ENCODE measurements at regions not wholly inside any gene's neighbourhood (a gene's known extent, or its start where the extent isn't known, plus 50 kb on each side); places are given as distances from the start of the nearest gene placed in this dataset.
"Not testable (repeated sequence)": the region's sequence is repeated elsewhere in the genome, so short reads cannot be mapped to it uniquely, and the experiment has no call there.

GRCh38 chr6:141491684-141492083, 641.0 kb upstream of the GJE1 start:
- DNase-seq: no peak

DNA sequence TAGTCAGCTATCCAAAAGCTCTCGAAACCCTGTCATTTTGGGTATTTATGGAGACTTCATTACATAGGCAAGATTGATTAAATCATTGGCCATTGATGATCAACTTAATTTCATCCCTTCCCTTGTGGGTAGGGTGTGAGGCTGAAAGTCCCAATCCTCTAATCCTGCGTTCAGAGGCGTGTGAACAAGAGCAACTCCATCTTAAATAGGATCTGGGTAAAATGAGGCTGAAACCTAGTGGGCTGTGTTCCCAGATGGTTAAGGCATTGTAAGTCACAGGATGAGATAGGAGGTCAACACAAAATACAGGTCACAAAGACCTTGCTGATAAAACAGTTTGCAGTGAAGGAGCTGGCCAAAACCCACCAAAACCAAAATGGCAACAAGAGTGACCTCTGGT, 641.7 kb upstream of the GJE1 start:
- DNase-seq: no peak

DNA sequence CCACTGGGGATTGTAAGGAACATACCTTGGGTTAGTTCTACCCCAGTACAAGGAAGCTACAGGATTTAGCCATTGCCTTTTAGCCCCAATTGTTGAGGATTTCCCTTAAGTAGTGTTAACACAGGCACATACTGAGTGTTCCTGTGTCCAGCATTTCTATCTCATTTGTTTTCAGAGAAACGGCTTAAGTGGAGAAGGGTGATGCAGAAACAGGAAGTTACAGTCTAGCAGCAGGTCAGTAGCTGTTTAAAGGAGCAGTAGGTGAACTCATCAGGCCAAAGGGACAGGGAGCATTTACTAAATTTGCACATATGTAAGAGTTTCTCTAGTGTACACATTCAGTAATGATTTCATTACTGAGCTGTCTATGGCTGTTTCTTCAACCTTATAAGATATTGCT, 644.2 kb upstream of the GJE1 start:
- DNase-seq: peak; percentile 35

- no peak for DNase-seq
These were observed 645.8 kb upstream of the GJE1 start for GRCh38 chr6:141486942-141487341.

DNA sequence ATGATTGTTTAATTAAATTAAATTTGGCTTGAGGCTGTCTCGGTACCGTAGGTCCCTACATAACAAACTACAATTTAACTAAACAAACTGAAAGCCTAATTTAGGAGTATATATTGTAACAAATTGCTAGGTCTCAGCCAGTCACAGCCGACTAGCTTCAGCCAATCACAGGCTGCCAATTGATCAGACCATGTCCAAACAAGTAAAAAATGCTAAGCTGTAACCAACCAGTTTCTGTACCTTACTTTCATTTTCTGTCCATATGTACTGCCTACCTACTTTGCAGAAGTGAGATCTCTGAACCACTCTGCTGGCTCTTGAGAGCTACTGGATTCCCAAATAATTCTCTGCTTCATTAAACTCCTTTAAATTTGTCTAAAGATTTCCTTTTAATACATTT, 648.0 kb upstream of the GJE1 start:
- DNase-seq: peak; percentile 55

DNA sequence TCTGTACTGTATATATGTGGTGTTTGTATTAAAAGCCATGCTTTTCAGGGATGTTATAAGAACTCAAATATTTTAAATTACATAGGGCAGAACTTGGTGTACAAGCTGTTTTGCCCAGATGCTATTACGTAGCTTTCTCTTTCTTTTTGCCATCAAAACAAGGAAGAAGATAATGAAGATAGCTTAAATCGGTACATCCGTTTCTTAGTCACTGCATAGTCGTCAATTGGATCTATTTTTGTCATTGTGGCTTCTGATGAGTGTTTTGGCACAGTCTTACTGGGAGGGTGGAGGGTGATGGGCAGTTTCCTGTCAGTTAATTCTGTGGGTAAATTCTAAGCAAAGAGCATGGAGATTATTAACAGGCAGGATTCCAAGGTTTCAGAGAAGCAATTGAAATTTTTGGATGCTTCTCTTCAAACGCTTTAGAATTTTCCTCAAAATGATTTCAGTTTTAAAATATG, 649.1 kb upstream of the GJE1 start:
- DNase-seq: peak; percentile 78

GRCh38 chr6:141482796-141483597, 649.7 kb upstream of the GJE1 start:
- no peak for DNase-seq

- DNase-seq: no peak
These were observed 657.5 kb upstream of the GJE1 start for GRCh38 chr6:141475259-141475658.

- DNase-seq: no peak
These were observed 660.4 kb upstream of the GJE1 start for GRCh38 chr6:141472162-141472928.

GRCh38 chr6:141470810-141471209, 661.9 kb upstream of the GJE1 start:
- DNase-seq: no peak

GRCh38 chr6:141467881-141468280, 664.8 kb upstream of the GJE1 start:
- no peak for DNase-seq

- no peak for DNase-seq
These were observed 665.7 kb upstream of the GJE1 start for GRCh38 chr6:141467041-141467440.

DNA sequence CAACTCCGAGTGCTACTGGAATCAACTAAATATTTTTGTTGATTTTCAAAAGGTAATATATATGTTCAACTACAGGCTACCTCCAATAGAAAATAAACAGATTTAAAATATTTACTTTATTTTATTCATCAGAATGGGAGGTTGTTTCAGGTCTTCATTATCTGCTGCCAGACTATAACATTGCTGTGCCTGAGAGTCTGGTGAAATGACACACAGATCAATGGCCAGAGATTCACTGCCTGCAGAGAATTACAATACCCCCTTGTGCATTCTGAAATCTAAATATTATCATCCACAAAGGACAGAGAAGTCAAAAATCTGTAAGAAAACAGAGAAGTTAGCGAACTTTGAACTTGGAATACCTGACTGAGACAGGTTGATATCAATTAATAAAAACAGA, 667.8 kb upstream of the GJE1 start:
- no peak for DNase-seq

DNA sequence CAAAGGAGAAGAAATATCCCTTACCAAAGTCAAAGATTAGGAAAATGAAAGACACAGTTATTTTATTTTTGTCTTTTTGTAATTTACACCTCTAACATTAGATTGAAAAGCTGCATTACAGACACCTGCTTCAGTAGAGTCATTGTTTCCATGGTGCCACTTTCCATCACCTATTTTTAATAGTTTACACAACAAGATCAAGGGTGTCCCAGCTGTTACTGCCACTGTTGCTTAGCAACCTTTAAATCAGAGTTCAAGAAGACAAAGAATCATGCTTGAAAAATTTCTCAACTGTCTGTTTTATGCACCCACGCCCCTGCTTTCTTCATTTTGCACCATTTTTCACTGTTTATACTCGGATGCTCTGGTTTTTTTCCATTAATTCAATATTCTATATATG, 668.2 kb upstream of the GJE1 start:
- DNase-seq: no peak

DNA sequence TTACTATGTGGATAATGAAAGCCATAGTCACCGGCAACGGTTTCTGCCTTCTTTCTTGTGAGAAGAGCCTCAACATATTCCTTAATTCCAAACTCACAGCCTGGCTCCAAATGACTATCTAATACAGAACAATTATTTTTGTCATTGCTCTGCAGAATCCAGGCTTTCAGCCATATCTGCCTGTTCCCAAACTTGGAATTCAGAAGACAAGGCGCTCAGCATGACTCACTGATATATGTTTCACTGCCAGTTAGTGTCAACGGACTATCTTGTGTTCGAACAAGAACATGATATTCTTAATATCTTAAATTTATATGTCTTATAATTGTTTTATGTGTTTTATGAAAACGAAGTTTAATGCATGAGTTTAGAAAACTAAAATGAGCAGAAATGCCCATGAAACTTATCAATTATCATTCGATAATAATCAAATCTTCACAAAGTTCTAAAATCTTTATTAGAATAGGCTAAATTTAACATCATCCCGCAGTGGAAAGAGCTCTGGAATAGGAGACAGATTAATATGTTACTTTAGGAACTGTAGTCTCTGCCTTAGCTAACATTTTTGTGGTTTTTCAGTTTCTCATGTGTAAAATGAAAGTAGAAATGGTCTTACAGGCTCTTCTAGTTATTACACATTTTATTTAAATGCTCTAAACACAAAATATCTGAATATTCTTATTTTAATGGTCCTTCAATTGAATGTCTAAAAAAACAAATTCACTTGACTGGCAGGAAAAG, 669.3 kb upstream of the GJE1 start:
- DNase-seq: no peak

DNA sequence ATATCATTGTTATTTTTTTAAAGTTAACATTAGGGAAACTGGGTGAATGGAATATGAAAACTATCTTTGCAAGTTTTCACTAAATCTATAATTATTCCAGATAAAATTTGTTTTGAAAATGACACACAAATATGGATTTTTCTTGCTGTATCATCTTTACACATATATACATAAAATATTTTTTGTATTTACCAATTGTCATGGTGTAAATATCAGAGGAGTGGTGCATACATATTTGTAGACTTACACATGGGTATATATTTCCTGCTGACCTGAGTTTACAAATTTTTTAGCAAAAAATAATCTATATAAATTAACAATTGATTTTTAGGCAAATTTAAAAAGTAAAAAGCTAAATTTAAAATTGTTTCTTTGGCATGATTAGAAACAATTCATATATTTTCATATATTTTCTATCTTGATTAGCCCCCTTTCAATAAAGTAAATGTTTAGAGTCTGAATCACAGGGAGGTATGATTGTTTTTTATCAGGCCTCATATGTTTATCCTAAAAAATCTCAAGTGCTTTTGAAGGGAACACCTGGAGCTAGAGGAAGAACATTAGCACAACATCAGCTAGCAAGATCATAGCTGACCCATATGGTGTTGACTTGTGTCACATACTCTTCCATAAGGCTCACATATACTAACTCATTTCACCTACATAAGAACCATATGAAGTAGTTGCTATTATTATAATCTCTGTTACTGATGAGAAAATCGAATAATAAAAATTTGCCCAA, 671.8 kb upstream of the GJE1 start:
- DNase-seq: no peak

- DNase-seq: not testable (repeated sequence)
These were observed 672.5 kb upstream of the GJE1 start for GRCh38 chr6:141460245-141460644.

- DNase-seq: not testable (repeated sequence)
These were observed 674.7 kb upstream of the GJE1 start for GRCh38 chr6:141457984-141458383.

DNA sequence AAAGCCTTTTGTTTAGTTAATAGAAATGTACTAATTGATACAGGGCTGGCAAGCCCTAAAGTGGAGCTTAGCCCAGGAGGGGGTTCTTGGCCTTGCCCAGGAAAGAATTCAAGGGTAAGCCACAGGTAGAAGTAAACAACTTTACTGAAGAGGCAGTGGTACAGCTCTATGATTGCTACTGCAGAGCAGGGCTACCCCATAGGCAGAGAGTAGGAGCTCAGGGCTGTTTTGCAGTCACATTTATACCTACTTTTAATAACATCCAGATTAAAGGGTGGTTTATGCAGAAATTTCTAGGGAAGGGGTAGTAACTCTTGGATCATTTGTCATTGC, 680.4 kb upstream of the GJE1 start:
- no peak for DNase-seq

DNA sequence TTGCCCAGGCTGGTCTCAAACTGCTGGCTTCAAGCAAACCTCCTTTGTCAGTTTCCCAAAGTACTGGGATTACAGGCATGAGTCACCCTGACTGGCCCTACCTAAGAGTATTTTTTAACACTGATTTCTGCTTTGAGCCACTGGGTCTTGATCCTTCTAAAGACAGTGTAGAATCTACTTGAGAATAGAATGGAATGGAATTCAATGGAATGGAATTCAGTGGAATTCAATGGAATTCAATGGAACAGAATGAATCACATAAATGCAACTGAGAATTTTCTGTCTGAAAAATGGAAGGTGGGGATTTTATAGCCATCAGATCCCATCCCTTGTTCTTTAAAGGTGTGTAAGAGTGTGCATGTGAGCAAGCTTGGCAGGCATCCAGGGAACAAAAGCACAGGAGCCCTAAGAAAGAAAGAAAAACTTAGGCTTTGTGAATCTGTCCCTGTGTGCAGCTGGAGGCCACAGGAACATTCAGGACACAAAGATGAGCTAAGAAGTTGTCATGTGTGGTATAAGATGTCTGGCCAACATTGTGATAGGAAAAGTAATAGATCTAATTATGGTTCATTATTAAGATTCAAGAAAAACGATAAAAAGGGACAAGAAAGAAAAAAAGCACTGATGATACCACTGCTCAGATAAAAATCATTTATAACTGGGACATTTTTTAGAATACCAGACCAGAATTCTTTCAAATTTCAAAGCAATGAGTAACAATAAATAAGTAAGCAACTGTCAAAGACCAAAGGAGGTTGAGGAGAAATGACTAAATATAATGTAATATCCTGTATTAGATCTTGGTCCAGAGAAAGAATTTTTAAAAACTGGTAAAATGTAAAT, 681.0 kb upstream of the GJE1 start:
- DNase-seq: peak; percentile 5

DNA sequence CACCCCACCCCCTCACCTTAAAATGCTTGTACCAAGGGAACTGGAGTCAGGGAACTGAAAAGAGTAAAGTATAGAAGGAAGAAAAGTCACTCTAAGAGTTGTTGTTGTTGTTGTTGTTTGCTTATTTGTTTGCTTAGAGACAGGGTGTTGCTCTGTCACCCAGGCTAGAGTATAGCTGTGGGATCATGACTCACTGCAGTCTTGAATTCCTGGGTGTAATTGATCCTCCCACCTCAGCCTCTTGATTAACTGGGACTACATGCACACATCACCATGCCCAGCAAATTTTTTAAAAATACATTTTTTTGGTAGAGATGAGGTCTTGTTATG, 681.6 kb upstream of the GJE1 start:
- no peak for DNase-seq

All from RPMI8226 (cell line).